OCI-LY7 (cell line): ENCODE measurements at regions not wholly inside any gene's neighbourhood (a gene's known extent, or its start where the extent isn't known, plus 50 kb on each side); places are given as distances from the start of the nearest gene placed in this dataset.

ENCODE experiments used
- BruUV-seq: library from RNA; stranded (reverse); fragments of 400-500 nt; replicated peaks from 2 replicates; lab custom pipeline; 2021; lab: Mats Ljungman, UMichigan
- CTCF ChIA-PET: fragments of 300-600 bp; sonication (Branson Sonifier 250); formaldehyde crosslinking; loops from one replicate; lab custom pipeline; 2022; ENCODE audit warnings: antibody characterized with exemption; ENCODE audit not compliant: unreplicated experiment; lab: Charles Lee
- POLR2A ChIA-PET: fragments of 300-600 bp; sonication (Branson Sonifier 250); formaldehyde crosslinking; loops from one replicate; lab custom pipeline; 2022; ENCODE audit warnings: antibody characterized with exemption; lab: Charles Lee
- DNase-seq: peaks from one replicate; pipeline ENCODE4 v3.0.0-alpha.2; 2015; ENCODE audit warnings: low spot score
- H2AFZ ChIP-seq: fragments of 200-600 bp; sonication (generic), shearing (Covaris generic); 2 replicates; pipeline ENCODE4 v1.6.1; 2014; ENCODE audit warnings: mild to moderate bottlenecking, antibody characterized with exemption, low read length, moderate library complexity
- H3K27ac ChIP-seq: fragments of 200-600 bp; sonication (generic); 2 replicates; pipeline ENCODE4 v1.5.1; 2014; ENCODE audit warnings: mixed run types, low read depth, mild to moderate bottlenecking, moderate library complexity, low read length, inconsistent platforms; ENCODE audit not compliant: poor library complexity, severe bottlenecking
- H3K36me3 ChIP-seq: fragments of 200-600 bp; sonication (generic); 2 replicates; pipeline ENCODE4 v1.6.1; 2014; ENCODE audit warnings: mild to moderate bottlenecking, antibody characterized with exemption, low read length, moderate library complexity, mixed read lengths; ENCODE audit not compliant: insufficient read depth
- H3K4me1 ChIP-seq: fragments of 200-600 bp; sonication (generic); 2 replicates; pipeline ENCODE4 v1.5.1; 2014; ENCODE audit warnings: mild to moderate bottlenecking, low read length; ENCODE audit not compliant: insufficient read depth, poor library complexity, severe bottlenecking
- H3K4me2 ChIP-seq: fragments of 200-600 bp; sonication (generic); 2 replicates; pipeline ENCODE4 v1.6.1; 2014; ENCODE audit warnings: mild to moderate bottlenecking, low read length
- H3K4me3 ChIP-seq: fragments of 200-600 bp; sonication (generic); 2 replicates; pipeline ENCODE4 v1.5.1; 2014; ENCODE audit warnings: mild to moderate bottlenecking, low read depth, low read length; ENCODE audit not compliant: poor library complexity, severe bottlenecking
- H3K79me2 ChIP-seq: fragments of 200-600 bp; sonication (generic); 2 replicates; pipeline ENCODE4 v1.6.1; 2016; ENCODE audit warnings: low read depth, mild to moderate bottlenecking, low read length, moderate library complexity, mixed read lengths; ENCODE audit not compliant: insufficient read depth
- H3K9me2 ChIP-seq: fragments of 200-600 bp; sonication (generic); 2 replicates; pipeline ENCODE4 v1.6.1; 2016; ENCODE audit warnings: mild to moderate bottlenecking, low read length, mixed read lengths; ENCODE audit not compliant: insufficient read depth
- H3K9me3 ChIP-seq: fragments of 200-600 bp; sonication (generic); 2 replicates; pipeline ENCODE4 v1.6.1; 2014; ENCODE audit warnings: mild to moderate bottlenecking, mixed run types, low read length, mixed read lengths
- H4K20me1 ChIP-seq: fragments of 200-600 bp; sonication (generic); 2 replicates; pipeline ENCODE4 v1.6.1; 2014; ENCODE audit warnings: mild to moderate bottlenecking, antibody characterized with exemption, low read length, moderate library complexity, mixed read lengths; ENCODE audit not compliant: insufficient read depth
- EZH2phosphoT487 ChIP-seq: fragments of 200-600 bp; sonication (generic); IDR thresholded peaks from 2 replicates; pipeline ENCODE4 v1.6.1; 2018; ENCODE audit warnings: low read depth, borderline replicate concordance, mild to moderate bottlenecking, mixed run types, antibody characterized with exemption, low read length, moderate library complexity, mixed read lengths
- intact Hi-C: fragments of 100-400 bp; cut with micrococcal nuclease; formaldehyde crosslinking; loops from one replicate; pipeline ENCODE4 v1.10.0; 2022; ENCODE audit not compliant: unreplicated experiment
- TF ChIP-seq, protein P1 (sequence below): fragments of 200-600 bp; sonication (generic); conservative IDR thresholded peaks from 2 replicates; pipeline ENCODE4 v1.5.1; 2014; ENCODE audit warnings: mild to moderate bottlenecking, antibody characterized with exemption, low read length, moderate library complexity, mixed read lengths

DNA sequence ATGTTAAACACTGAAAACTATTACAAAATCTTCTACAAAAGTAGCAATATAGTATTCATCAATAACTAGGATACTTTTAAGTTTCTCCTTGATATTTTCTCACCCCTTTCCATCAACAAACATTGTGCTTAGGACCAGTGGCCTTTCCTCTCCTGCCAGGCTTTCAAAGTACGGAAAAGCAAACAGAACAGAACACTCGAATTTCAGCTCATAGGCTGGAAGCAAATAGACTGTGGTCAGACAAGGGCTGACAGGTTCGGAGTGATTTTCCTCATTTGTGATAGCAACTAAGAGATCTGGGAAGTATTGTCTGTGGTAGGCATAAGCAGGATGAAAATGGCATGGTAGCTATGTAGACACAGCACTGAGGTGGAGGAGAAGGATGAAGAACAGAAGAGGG lies 68.6 kb upstream of the SORBS2 start:
- CTCF ChIA-PET = no interaction called here
- DNase-seq = no peak
- intact Hi-C loops = loop anchor here (2.0 to 10.0 kb wide), 3 partner anchors 70 to 314 kb away; partner anchors contain the start of gene CYP4V2
- Histone ChIP-seq H4K20me1 (no peaks in the 10 kb centered on the region), H3K9me3 (peaks cover 16% of the 10 kb centered on the region), H3K36me3 (no peaks in the 10 kb centered on the region), H3K27ac (peak overlapping the region; percentile 77), H3K79me2 (no peaks in the 10 kb centered on the region), H2AFZ (peak overlapping the region; percentile 85; the same call in 1 of the 2 replicates), H3K4me1 (peaks cover 15% of the 10 kb centered on the region), H3K4me3 (peak overlapping the region; percentile 41), H3K9me2 (no peaks in the 10 kb centered on the region), H3K4me2 (peak overlapping the region; percentile 54)
- no peak for TF ChIP-seq EZH2phosphoT487
- TF ChIP-seq, protein P1, sequence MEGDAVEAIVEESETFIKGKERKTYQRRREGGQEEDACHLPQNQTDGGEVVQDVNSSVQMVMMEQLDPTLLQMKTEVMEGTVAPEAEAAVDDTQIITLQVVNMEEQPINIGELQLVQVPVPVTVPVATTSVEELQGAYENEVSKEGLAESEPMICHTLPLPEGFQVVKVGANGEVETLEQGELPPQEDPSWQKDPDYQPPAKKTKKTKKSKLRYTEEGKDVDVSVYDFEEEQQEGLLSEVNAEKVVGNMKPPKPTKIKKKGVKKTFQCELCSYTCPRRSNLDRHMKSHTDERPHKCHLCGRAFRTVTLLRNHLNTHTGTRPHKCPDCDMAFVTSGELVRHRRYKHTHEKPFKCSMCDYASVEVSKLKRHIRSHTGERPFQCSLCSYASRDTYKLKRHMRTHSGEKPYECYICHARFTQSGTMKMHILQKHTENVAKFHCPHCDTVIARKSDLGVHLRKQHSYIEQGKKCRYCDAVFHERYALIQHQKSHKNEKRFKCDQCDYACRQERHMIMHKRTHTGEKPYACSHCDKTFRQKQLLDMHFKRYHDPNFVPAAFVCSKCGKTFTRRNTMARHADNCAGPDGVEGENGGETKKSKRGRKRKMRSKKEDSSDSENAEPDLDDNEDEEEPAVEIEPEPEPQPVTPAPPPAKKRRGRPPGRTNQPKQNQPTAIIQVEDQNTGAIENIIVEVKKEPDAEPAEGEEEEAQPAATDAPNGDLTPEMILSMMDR = no peak
- POLR2A ChIA-PET = interaction anchor here (0.7 to 1.6 kb wide), 4 partner anchors 8 to 400 kb away, joined by 3 to 5 read pairs (median 3); partner anchors contain the start of gene SORBS2
- BruUV-seq = no TSS peak

DNA sequence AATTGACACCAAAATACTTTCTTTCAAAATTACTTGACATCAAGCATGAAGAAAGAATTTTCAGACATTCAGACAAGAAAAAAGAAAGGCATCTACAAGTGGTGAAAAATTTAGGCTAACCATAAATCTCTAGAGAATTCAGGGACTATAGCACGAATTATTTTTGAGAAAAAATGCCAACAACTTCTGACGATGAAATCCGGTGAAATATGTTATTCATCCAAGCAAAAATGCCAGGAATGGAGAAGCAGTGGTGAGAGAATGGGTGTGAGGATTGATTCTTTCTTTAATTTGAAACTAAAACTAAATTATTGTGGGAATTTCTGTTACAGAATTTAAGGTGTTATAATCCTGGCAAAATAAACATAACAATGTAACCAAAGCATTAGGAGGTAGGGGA lies 69.4 kb upstream of the SORBS2 start:
- H2AFZ ChIP-seq = no peak overlapping the region
- no peak for TF ChIP-seq EZH2phosphoT487
- TF ChIP-seq, protein P1 = no peak
- H3K4me1 ChIP-seq = peaks cover 16% of the 10 kb centered on the region
- no TSS peak for BruUV-seq
- no peak overlapping the region for H3K4me3 ChIP-seq
- H4K20me1 ChIP-seq = no peaks in the 10 kb centered on the region
- peaks cover 16% of the 10 kb centered on the region for H3K9me3 ChIP-seq
- intact Hi-C loops = loop anchor here (2.0 to 10.0 kb wide), 3 partner anchors 71 to 313 kb away; partner anchors contain the start of gene CYP4V2
- no peak overlapping the region for H3K27ac ChIP-seq
- POLR2A ChIA-PET = interaction anchor here (0.8 kb wide), 1 partner anchor 160 kb away, joined by 3 read pairs; no protein-coding TSS in a partner anchor
- H3K36me3 ChIP-seq = no peaks in the 10 kb centered on the region
- H3K4me2 ChIP-seq = no peak overlapping the region
- no peak for DNase-seq
- H3K79me2 ChIP-seq = no peaks in the 10 kb centered on the region
- CTCF ChIA-PET = no interaction called here
- no peaks in the 10 kb centered on the region for H3K9me2 ChIP-seq

DNA sequence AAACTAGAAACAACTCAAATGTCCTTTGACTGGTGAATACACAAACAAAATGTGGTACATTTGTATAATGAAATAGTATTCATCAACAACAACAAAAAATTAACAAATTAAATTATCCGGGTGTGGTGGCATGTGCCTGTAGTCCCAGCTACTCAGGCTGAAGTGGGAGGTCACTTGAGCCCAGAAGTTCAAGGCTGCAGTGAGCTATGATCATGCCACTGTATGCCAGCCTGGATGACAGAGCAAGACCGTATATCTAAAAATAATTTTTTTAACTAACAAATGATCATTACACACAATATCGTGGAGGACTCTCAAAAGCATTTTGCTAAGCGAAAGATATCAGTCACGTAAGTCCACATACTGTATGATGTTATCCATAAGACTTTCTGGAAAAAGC lies 71.6 kb upstream of the SORBS2 start:
- POLR2A ChIA-PET = interaction anchor here (0.7 kb wide), 1 partner anchor 775 kb away, joined by 3 read pairs; no protein-coding TSS in a partner anchor
- H3K4me3 ChIP-seq = no peak overlapping the region
- no peak for DNase-seq
- peaks cover 28% of the 10 kb centered on the region for H3K4me1 ChIP-seq
- BruUV-seq = no TSS peak
- H2AFZ ChIP-seq = no peak overlapping the region
- H3K4me2 ChIP-seq = no peak overlapping the region
- H3K79me2 ChIP-seq = no peaks in the 10 kb centered on the region
- TF ChIP-seq EZH2phosphoT487 = no peak
- no peak overlapping the region for H3K27ac ChIP-seq
- H3K9me3 ChIP-seq = peaks cover 22% of the 10 kb centered on the region
- no peaks in the 10 kb centered on the region for H4K20me1 ChIP-seq
- no peaks in the 10 kb centered on the region; the same call in 1 of the 2 replicates for H3K36me3 ChIP-seq
- H3K9me2 ChIP-seq = no peaks in the 10 kb centered on the region
- CTCF ChIA-PET = no interaction called here
- intact Hi-C loops = loop anchor here (5.0 to 10.0 kb wide), 2 partner anchors 151 to 311 kb away; partner anchors contain the start of gene CYP4V2
